ENCODE measurements at regions not wholly inside any gene's neighbourhood (a gene's known extent, or its start where the extent isn't known, plus 50 kb on each side); places are given as distances from the start of the nearest gene placed in this dataset.

- H3K27ac ChIP-seq (ENCODE audit: low read length), result no peak overlapping the region
- H2AFZ ChIP-seq (ENCODE audit: low read length), result no peak overlapping the region
- H3F3A ChIP-seq (ENCODE audit: insufficient read depth, low read length), result no peaks in the 10 kb centered on the region
- no peak for TF ChIP-seq EZH2phosphoT487 (IDR thresholded peaks at IDR 0.05; ENCODE audit: low read length)
- no peak for TF ChIP-seq EZH2 (optimal IDR thresholded peaks at IDR 0.05; ENCODE audit: low read depth, low read length)
- no peak for TF ChIP-seq CTCF (IDR thresholded peaks at IDR 0.05; ENCODE audit: low read length)
- H3K4me3 ChIP-seq (ENCODE audit: low read length), result no peak overlapping the region
- no peaks in the 10 kb centered on the region for H4K20me1 ChIP-seq (ENCODE audit: insufficient read depth, low read length)
- no peaks in the 10 kb centered on the region for H3K9me3 ChIP-seq (replicated peaks; ENCODE audit: insufficient read depth, low read length)
- H3K36me3 ChIP-seq (replicated peaks; ENCODE audit: insufficient read depth, low read length), result no peaks in the 10 kb centered on the region
- no peak overlapping the region for H3K9ac ChIP-seq (ENCODE audit: low read length)
- H3K9me2 ChIP-seq (replicated peaks; ENCODE audit: insufficient read depth, low read length), result no peaks in the 10 kb centered on the region; the same call in 1 of the 2 replicates
- no peaks in the 10 kb centered on the region for H3K79me2 ChIP-seq (ENCODE audit: low read length)
- no peaks in the 10 kb centered on the region for H3K27me3 ChIP-seq (replicated peaks; ENCODE audit: insufficient read depth, low read length)
- H3K4me2 ChIP-seq (ENCODE audit: low read depth, low read length), result no peak overlapping the region
- DNase-seq, result no peak
- H3K4me1 ChIP-seq (ENCODE audit: low read length), result no peaks in the 10 kb centered on the region
Measured at GRCh38 chr11:109898592-109898991, 194.6 kb upstream of the ZC3H12C start.

GRCh38 chr11:109902764-109903433 is 190.3 kb upstream of the ZC3H12C start:
- Histone ChIP-seq H2AFZ (ENCODE audit: low read length) (no peak overlapping the region), H3K79me2 (ENCODE audit: low read length) (no peaks in the 10 kb centered on the region), H3K9ac (ENCODE audit: low read length) (no peak overlapping the region), H3K36me3 (replicated peaks; ENCODE audit: insufficient read depth, low read length) (no peaks in the 10 kb centered on the region), H3F3A (ENCODE audit: insufficient read depth, low read length) (no peaks in the 10 kb centered on the region), H3K27ac (ENCODE audit: low read length) (no peak overlapping the region), H3K9me2 (replicated peaks; ENCODE audit: insufficient read depth, low read length) (no peaks in the 10 kb centered on the region), H4K20me1 (ENCODE audit: insufficient read depth, low read length) (no peaks in the 10 kb centered on the region), H3K4me1 (ENCODE audit: low read length) (no peaks in the 10 kb centered on the region), H3K4me2 (ENCODE audit: low read depth, low read length) (no peak overlapping the region), H3K4me3 (ENCODE audit: low read length) (no peak overlapping the region), H3K9me3 (replicated peaks; ENCODE audit: insufficient read depth, low read length) (no peaks in the 10 kb centered on the region), H3K27me3 (replicated peaks; ENCODE audit: insufficient read depth, low read length) (no peaks in the 10 kb centered on the region)
- no peak for DNase-seq
- TF ChIP-seq EZH2 (optimal IDR thresholded peaks at IDR 0.05; ENCODE audit: low read depth, low read length) (no peak), CTCF (IDR thresholded peaks at IDR 0.05; ENCODE audit: low read length) (no peak), EZH2phosphoT487 (IDR thresholded peaks at IDR 0.05; ENCODE audit: low read length) (no peak)

GRCh38 chr11:109911488-109911887 is 181.7 kb upstream of the ZC3H12C start:
- no peaks in the 10 kb centered on the region for H3F3A ChIP-seq (ENCODE audit: insufficient read depth, low read length)
- H2AFZ ChIP-seq (ENCODE audit: low read length), result no peak overlapping the region
- no peaks in the 10 kb centered on the region for H3K9me3 ChIP-seq (replicated peaks; ENCODE audit: insufficient read depth, low read length)
- TF ChIP-seq EZH2phosphoT487 (IDR thresholded peaks at IDR 0.05; ENCODE audit: low read length), result no peak
- TF ChIP-seq CTCF (IDR thresholded peaks at IDR 0.05; ENCODE audit: low read length), result no peak
- TF ChIP-seq EZH2 (optimal IDR thresholded peaks at IDR 0.05; ENCODE audit: low read depth, low read length), result no peak
- H3K4me1 ChIP-seq (ENCODE audit: low read length), result 0 out of 2 replicates have a peak, but pooled peaks cover 4% of the 10 kb centered on the region
- no peaks in the 10 kb centered on the region for H3K9me2 ChIP-seq (replicated peaks; ENCODE audit: insufficient read depth, low read length)
- H3K27ac ChIP-seq (ENCODE audit: low read length), result no peak overlapping the region
- H3K36me3 ChIP-seq (replicated peaks; ENCODE audit: insufficient read depth, low read length), result no peaks in the 10 kb centered on the region
- no peak overlapping the region for H3K4me3 ChIP-seq (ENCODE audit: low read length)
- no peak overlapping the region for H3K4me2 ChIP-seq (ENCODE audit: low read depth, low read length)
- DNase-seq, result no peak
- no peak overlapping the region for H3K9ac ChIP-seq (ENCODE audit: low read length)
- no peaks in the 10 kb centered on the region for H4K20me1 ChIP-seq (ENCODE audit: insufficient read depth, low read length)
- H3K79me2 ChIP-seq (ENCODE audit: low read length), result no peaks in the 10 kb centered on the region
- no peaks in the 10 kb centered on the region for H3K27me3 ChIP-seq (replicated peaks; ENCODE audit: insufficient read depth, low read length)
